ENCODE measurements at regions not wholly inside any gene's neighbourhood (a gene's known extent, or its start where the extent isn't known, plus 50 kb on each side); places are given as distances from the start of the nearest gene placed in this dataset.
"Not testable (repeated sequence)": the region's sequence is repeated elsewhere in the genome, so short reads cannot be mapped to it uniquely, and the experiment has no call there.

DNA sequence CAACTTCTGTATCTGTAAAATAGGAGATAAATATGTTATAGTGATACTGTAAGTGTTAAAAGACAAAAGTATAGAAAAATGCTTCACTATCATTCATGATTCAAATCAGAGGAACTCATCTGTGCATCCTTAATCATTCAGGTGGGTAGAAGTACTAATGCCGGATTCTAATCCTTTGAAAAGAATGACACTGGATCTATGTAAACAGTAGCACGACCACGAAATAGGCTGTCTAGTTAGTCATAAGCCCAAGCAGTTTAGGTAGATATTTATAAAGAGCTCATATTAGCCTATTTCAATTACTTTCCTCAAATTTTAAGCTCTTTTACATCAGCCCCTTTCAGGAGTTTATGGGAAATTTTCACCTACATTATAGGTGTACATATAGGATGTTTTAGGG lies 437.9 kb downstream of the SOX2 start:
- H3K36me3 ChIP-seq (ENCODE audit: control insufficient read depth, insufficient read depth, low read length) = no peaks in the 10 kb centered on the region
- no peak overlapping the region for H3K27ac ChIP-seq (ENCODE audit: insufficient read depth, low read length, poor library complexity, severe bottlenecking)
- H3K9me3 ChIP-seq (ENCODE audit: control insufficient read depth, low read length) = no peaks in the 10 kb centered on the region

DNA sequence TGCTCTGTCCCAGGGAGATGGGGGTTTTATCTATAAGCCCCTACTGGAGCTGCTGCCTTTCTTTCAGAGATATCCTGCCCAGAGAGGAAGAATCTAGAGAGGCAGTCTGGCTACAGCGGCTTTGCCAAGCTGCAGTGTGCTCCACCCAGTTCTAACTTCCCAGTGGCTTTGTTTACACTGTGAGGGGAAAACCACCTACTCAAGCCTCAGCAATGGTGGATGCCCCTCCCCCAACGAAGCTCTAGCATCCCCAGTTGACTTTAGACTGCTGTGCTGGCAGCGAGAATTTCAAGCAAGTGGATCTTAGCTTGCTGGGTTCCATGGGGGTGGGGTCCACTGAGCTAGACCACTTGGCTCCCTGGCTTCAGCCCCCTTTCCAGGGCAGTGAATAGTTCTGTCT lies 444.6 kb downstream of the SOX2 start:
- H3K27ac ChIP-seq (ENCODE audit: insufficient read depth, low read length, poor library complexity, severe bottlenecking); H3K36me3 ChIP-seq (ENCODE audit: control insufficient read depth, insufficient read depth, low read length); DNase-seq; H3K9me3 ChIP-seq (ENCODE audit: control insufficient read depth, low read length); H3K27me3 ChIP-seq (replicated peaks; ENCODE audit: control insufficient read depth, insufficient read depth, low read length, poor library complexity, severe bottlenecking); H3K4me1 ChIP-seq (ENCODE audit: control insufficient read depth, insufficient read depth, low read length, poor library complexity, severe bottlenecking); H3K4me3 ChIP-seq (ENCODE audit: insufficient read depth, low read depth, low read length, poor library complexity, severe bottlenecking): not testable (repeated sequence)

More for the DNA sequence above, 437.9 kb downstream of the SOX2 start:
- no peak for DNase-seq
- Histone ChIP-seq H3K4me3 (ENCODE audit: insufficient read depth, low read depth, low read length, poor library complexity, severe bottlenecking) (no peak overlapping the region), H3K4me1 (ENCODE audit: control insufficient read depth, insufficient read depth, low read length, poor library complexity, severe bottlenecking) (no peaks in the 10 kb centered on the region), H3K27me3 (replicated peaks; ENCODE audit: control insufficient read depth, insufficient read depth, low read length, poor library complexity, severe bottlenecking) (no peaks in the 10 kb centered on the region)

DNA sequence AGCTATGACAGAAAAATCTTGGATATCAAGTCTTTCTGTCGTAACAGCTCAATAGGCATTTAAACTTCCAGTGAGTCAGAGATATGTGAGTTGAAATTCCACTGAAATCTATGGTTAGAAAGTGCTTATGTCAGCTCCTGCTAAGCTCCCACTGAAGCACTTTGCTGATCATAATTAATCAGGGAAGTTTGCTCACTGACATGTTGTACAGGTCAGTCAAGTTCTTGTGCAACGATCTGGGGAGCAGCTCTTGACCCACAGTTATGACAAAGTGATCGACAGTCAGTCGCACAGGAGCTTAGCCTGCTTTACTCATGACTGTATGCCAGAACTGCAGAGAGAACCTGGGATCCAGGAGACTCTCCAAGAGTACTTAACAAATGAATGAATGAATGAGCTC lies 453.5 kb downstream of the SOX2 start:
- Histone ChIP-seq H3K4me3 (ENCODE audit: insufficient read depth, low read depth, low read length, poor library complexity, severe bottlenecking) (no peak overlapping the region), H3K36me3 (ENCODE audit: control insufficient read depth, insufficient read depth, low read length) (no peaks in the 10 kb centered on the region), H3K27ac (ENCODE audit: insufficient read depth, low read length, poor library complexity, severe bottlenecking) (no peak overlapping the region), H3K9me3 (ENCODE audit: control insufficient read depth, low read length) (no peaks in the 10 kb centered on the region), H3K4me1 (ENCODE audit: control insufficient read depth, insufficient read depth, low read length, poor library complexity, severe bottlenecking) (no peaks in the 10 kb centered on the region), H3K27me3 (replicated peaks; ENCODE audit: control insufficient read depth, insufficient read depth, low read length, poor library complexity, severe bottlenecking) (no peaks in the 10 kb centered on the region)
- no peak for DNase-seq

DNA sequence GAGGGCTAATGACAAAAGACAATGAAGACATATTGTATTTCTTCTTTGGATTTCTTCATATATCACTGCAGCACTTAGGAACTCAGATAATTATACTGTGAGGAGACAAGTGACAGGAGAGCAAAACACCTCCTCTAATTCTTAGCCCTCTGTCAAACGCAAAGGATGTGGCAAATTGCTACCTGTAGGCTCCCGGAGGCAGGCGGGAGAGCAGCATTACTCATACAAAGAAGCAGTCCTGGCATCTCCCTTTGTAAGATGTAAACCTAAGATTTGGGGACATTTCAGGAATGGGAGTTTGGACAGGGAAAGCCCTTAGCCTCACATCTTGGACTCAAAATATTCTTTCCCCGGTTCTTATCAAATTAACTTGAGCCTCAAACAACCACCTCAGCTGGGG lies 460.8 kb downstream of the SOX2 start:
- Histone ChIP-seq H3K27me3 (replicated peaks; ENCODE audit: control insufficient read depth, insufficient read depth, low read length, poor library complexity, severe bottlenecking) (no peaks in the 10 kb centered on the region), H3K27ac (ENCODE audit: insufficient read depth, low read length, poor library complexity, severe bottlenecking) (no peak overlapping the region), H3K9me3 (ENCODE audit: control insufficient read depth, low read length) (no peaks in the 10 kb centered on the region), H3K4me1 (ENCODE audit: control insufficient read depth, insufficient read depth, low read length, poor library complexity, severe bottlenecking) (no peaks in the 10 kb centered on the region), H3K4me3 (ENCODE audit: insufficient read depth, low read depth, low read length, poor library complexity, severe bottlenecking) (no peak overlapping the region), H3K36me3 (ENCODE audit: control insufficient read depth, insufficient read depth, low read length) (no peaks in the 10 kb centered on the region)
- DNase-seq = no peak

DNA sequence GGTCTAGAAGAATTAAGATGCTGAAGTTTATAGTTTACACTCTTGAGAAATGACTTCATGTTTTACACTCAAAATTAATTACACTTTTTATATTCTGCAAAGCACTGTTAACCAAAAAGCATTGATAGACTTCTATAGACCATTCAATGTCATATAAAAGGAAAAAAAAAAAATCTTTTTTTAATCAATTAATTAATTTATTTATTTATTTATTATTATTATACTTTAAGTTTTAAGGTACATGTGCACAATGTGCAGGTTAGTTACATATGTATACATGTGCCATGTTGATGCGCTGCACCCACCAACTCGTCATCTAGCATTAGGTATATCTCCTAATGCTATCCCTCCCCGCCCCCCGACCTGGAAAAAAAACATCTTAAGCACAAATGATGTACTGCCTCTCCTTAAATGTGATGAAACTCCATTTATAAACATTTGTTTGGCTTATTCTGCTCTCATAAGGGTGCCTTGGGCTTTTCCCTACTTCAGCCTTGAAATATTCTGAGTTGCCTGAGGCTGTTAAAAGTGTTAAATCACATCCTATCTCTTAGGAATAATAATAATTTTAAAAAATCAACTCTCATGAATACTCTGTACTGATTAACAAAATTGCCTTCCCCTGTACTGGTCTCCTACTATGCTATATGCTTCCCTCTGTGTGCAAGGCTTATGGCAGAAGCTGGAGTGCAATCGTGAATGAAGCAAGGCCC lies 466.9 kb downstream of the SOX2 start:
- H3K36me3 ChIP-seq (ENCODE audit: control insufficient read depth, insufficient read depth, low read length) = no peaks in the 10 kb centered on the region

DNA sequence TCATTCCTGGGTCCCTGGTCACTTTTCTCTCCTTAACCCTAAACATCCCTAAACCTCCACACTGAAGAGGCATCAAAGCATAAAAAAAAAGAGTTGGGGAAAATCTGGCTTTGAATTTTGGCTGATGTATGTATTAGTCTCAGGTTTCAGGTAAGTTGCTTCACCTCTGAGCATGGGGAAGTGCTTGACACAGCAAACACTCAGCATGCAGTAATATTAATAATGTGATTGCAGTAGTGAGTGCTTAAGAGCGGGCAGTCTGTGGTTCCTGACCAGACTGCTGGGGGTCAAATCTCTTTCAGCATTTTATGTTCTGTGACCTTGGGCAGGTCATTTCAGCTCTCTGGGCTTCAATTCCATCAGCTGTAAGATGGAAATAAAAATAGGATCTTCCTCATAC lies 467.9 kb downstream of the SOX2 start:
- Histone ChIP-seq H3K27ac (ENCODE audit: insufficient read depth, low read length, poor library complexity, severe bottlenecking) (no peak overlapping the region), H3K9me3 (ENCODE audit: control insufficient read depth, low read length) (no peaks in the 10 kb centered on the region)

More for the DNA sequence above, 466.9 kb downstream of the SOX2 start:
- H3K27me3 ChIP-seq (replicated peaks; ENCODE audit: control insufficient read depth, insufficient read depth, low read length, poor library complexity, severe bottlenecking) = no peaks in the 10 kb centered on the region
- DNase-seq = no peak
- no peak overlapping the region for H3K27ac ChIP-seq (ENCODE audit: insufficient read depth, low read length, poor library complexity, severe bottlenecking)
- no peak overlapping the region for H3K4me3 ChIP-seq (ENCODE audit: insufficient read depth, low read depth, low read length, poor library complexity, severe bottlenecking)
- no peaks in the 10 kb centered on the region for H3K4me1 ChIP-seq (ENCODE audit: control insufficient read depth, insufficient read depth, low read length, poor library complexity, severe bottlenecking)
- H3K9me3 ChIP-seq (ENCODE audit: control insufficient read depth, low read length) = no peaks in the 10 kb centered on the region

DNA sequence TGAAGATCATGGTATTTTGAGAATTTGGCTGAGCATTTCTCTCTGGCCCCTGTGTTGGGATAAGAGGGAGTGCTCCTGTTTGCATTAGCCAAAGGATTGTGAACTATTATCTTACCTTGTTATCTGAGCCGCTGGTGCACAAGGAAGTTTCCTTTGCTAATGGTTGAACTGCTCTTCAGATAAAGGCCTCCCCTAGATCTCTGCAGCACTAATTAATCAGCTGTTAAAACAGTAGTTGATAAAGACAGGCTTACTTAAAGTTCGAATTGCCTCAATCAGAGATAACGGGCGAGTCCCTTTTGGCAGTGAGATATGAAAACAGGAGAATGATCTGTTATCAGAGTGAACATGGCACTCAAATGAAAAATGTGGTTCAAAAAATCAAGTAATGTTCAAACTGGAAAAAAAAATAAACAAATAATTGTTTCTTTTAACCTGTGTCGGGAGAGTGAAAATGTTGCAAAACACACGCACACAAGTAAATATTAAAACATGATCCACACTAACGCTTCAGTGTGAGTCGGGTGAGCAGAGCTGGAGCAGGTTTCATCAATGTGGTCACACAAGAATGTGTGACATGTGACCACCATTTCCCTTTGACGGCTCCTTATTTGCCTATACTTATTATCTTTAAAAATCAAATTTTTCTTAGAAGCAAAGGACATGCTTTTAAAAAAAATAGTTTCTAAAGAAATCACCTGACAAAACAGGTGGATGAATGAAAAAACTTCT lies 469.1 kb downstream of the SOX2 start:
- H3K4me1 ChIP-seq (ENCODE audit: control insufficient read depth, insufficient read depth, low read length, poor library complexity, severe bottlenecking) = no peaks in the 10 kb centered on the region
- DNase-seq = no peak
- H3K9me3 ChIP-seq (ENCODE audit: control insufficient read depth, low read length) = no peaks in the 10 kb centered on the region
- no peaks in the 10 kb centered on the region for H3K36me3 ChIP-seq (ENCODE audit: control insufficient read depth, insufficient read depth, low read length)
- no peak overlapping the region for H3K27ac ChIP-seq (ENCODE audit: insufficient read depth, low read length, poor library complexity, severe bottlenecking)
- no peak overlapping the region for H3K4me3 ChIP-seq (ENCODE audit: insufficient read depth, low read depth, low read length, poor library complexity, severe bottlenecking)
- no peaks in the 10 kb centered on the region for H3K27me3 ChIP-seq (replicated peaks; ENCODE audit: control insufficient read depth, insufficient read depth, low read length, poor library complexity, severe bottlenecking)

More for the DNA sequence above, 467.9 kb downstream of the SOX2 start:
- Histone ChIP-seq H3K4me1 (ENCODE audit: control insufficient read depth, insufficient read depth, low read length, poor library complexity, severe bottlenecking) (no peaks in the 10 kb centered on the region), H3K4me3 (ENCODE audit: insufficient read depth, low read depth, low read length, poor library complexity, severe bottlenecking) (no peak overlapping the region), H3K36me3 (ENCODE audit: control insufficient read depth, insufficient read depth, low read length) (no peaks in the 10 kb centered on the region), H3K27me3 (replicated peaks; ENCODE audit: control insufficient read depth, insufficient read depth, low read length, poor library complexity, severe bottlenecking) (no peaks in the 10 kb centered on the region)
- no peak for DNase-seq

DNA sequence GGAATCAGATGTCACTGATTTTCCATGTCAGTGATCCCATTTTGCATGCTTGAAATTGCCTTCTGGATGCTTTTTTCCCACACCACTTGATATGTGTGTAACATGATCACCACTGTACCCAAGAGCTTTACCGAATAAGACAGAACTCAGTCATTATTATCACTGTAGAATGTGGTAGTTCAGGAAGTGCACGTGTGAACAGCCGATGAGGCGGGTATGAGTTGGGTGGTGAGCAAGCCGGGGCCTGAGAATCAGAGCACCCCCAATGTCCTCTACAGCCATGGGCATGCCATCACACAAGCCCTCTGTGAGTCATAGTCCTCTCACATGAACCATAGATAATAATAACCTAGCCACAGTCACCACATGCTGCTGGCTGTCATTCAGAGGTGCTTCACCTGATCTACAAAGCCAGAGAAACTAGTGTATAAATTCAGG lies 470.8 kb downstream of the SOX2 start:
- no peak overlapping the region for H3K27ac ChIP-seq (ENCODE audit: insufficient read depth, low read length, poor library complexity, severe bottlenecking)
- no peaks in the 10 kb centered on the region for H3K9me3 ChIP-seq (ENCODE audit: control insufficient read depth, low read length)
- H3K4me1 ChIP-seq (ENCODE audit: control insufficient read depth, insufficient read depth, low read length, poor library complexity, severe bottlenecking) = no peaks in the 10 kb centered on the region
- H3K4me3 ChIP-seq (ENCODE audit: insufficient read depth, low read depth, low read length, poor library complexity, severe bottlenecking) = no peak overlapping the region
- no peak for DNase-seq
- no peaks in the 10 kb centered on the region for H3K27me3 ChIP-seq (replicated peaks; ENCODE audit: control insufficient read depth, insufficient read depth, low read length, poor library complexity, severe bottlenecking)
- no peaks in the 10 kb centered on the region for H3K36me3 ChIP-seq (ENCODE audit: control insufficient read depth, insufficient read depth, low read length)

DNA sequence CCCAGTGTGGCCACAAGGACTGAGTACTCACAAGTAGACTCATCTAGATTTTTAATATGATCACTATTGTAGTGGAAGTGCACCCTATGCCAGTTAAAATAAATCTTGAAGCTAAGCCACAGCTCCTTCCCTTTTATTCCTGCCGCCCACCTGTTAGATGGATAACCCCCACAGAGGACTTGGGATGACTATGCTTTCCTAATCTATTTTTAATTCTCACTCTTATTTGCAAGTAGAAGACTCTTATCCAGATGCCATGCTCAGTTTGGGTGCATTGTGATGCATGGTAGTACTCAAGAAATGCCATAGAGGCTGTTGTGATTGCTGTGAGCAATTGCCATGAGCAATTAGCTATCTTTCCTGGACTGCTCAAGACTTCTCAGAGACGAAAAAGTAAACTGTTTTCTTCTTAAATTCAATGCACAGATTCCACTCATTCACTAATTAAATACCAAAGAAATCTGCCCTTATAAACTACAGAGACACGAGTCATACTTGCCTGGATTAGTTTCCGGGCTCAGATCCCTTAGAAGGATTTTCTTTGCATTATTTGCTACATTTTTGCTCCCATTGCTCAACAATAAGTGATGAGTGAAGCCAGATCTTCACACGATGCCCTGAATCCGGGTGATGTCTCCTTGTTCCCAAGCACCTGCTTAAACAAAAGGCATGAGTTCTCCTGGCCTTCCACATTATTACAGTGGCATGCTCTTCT lies 472.1 kb downstream of the SOX2 start:
- Histone ChIP-seq H3K27me3 (replicated peaks; ENCODE audit: control insufficient read depth, insufficient read depth, low read length, poor library complexity, severe bottlenecking) (no peaks in the 10 kb centered on the region), H3K9me3 (ENCODE audit: control insufficient read depth, low read length) (no peaks in the 10 kb centered on the region), H3K4me1 (ENCODE audit: control insufficient read depth, insufficient read depth, low read length, poor library complexity, severe bottlenecking) (no peaks in the 10 kb centered on the region), H3K4me3 (ENCODE audit: insufficient read depth, low read depth, low read length, poor library complexity, severe bottlenecking) (no peak overlapping the region), H3K27ac (ENCODE audit: insufficient read depth, low read length, poor library complexity, severe bottlenecking) (no peak overlapping the region), H3K36me3 (ENCODE audit: control insufficient read depth, insufficient read depth, low read length) (no peaks in the 10 kb centered on the region)
- no peak for DNase-seq

DNA sequence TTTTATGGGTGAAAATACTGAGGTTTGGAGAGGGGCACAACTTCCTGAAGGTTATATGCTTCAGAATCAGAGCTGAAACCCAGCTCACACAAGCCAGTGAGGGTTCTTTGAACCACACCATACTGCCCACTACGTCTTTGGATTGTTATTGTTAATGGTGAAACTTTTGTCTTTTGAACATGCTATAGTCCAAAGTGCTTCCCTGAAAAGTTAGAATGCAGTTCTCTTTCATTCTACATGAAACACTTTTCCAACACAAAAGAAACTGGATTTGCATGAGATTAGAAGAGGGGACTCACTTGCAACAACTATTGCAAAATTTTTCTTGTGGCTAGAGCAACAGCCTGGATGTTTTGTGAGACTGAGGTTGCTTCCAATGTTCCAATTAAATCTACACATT lies 473.6 kb downstream of the SOX2 start:
- DNase-seq = no peak
- no peaks in the 10 kb centered on the region for H3K36me3 ChIP-seq (ENCODE audit: control insufficient read depth, insufficient read depth, low read length)
- H3K4me3 ChIP-seq (ENCODE audit: insufficient read depth, low read depth, low read length, poor library complexity, severe bottlenecking) = no peak overlapping the region
- H3K9me3 ChIP-seq (ENCODE audit: control insufficient read depth, low read length) = no peaks in the 10 kb centered on the region
- no peaks in the 10 kb centered on the region for H3K27me3 ChIP-seq (replicated peaks; ENCODE audit: control insufficient read depth, insufficient read depth, low read length, poor library complexity, severe bottlenecking)
- no peak overlapping the region for H3K27ac ChIP-seq (ENCODE audit: insufficient read depth, low read length, poor library complexity, severe bottlenecking)
- H3K4me1 ChIP-seq (ENCODE audit: control insufficient read depth, insufficient read depth, low read length, poor library complexity, severe bottlenecking) = no peaks in the 10 kb centered on the region
